Mesenchymal stem cell (in vitro differentiated cells and primary cell): ENCODE measurements at regions not wholly inside any gene's neighbourhood (a gene's known extent, or its start where the extent isn't known, plus 50 kb on each side); places are given as distances from the start of the nearest gene placed in this dataset.

Experiments used
- DNase-seq: peaks from one replicate; pipeline ENCODE4 v3.0.0-alpha.2; 2013
- H2AFZ ChIP-seq: one replicate; pipeline ENCODE4 v1.6.1; 2013; ENCODE audit warnings: low read depth, mild to moderate bottlenecking, control low read depth, inconsistent platforms, low read length, moderate library complexity
- H2AK5ac ChIP-seq: 2 replicates; pipeline ENCODE4 v1.6.1; 2013; ENCODE audit warnings: low read length, moderate library complexity, mild to moderate bottlenecking, inconsistent platforms; ENCODE audit not compliant: severe bottlenecking
- H2BK120ac ChIP-seq: one replicate; pipeline ENCODE4 v1.6.1; 2013; ENCODE audit warnings: low read depth, mild to moderate bottlenecking, inconsistent platforms, low read length, moderate library complexity
- H2BK12ac ChIP-seq, 2 experiments: one replicate each; pipeline ENCODE4 v1.6.1; 2013; ENCODE audit warnings: inconsistent platforms in 2 of 2, low read length in 2 of 2, mild to moderate bottlenecking in 2 of 2, moderate library complexity in 2 of 2, control low read depth in 1 of 2
- H2BK15ac ChIP-seq: one replicate; pipeline ENCODE4 v1.6.1; 2013; ENCODE audit warnings: mild to moderate bottlenecking, low read depth, inconsistent platforms; ENCODE audit not compliant: poor library complexity, severe bottlenecking
- H2BK5ac ChIP-seq: 2 replicates; pipeline ENCODE4 v1.6.1; 2013; ENCODE audit warnings: low read depth, mild to moderate bottlenecking, low read length, control low read depth, inconsistent platforms; ENCODE audit not compliant: poor library complexity, severe bottlenecking
- H3K14ac ChIP-seq, 2 experiments: one replicate each; pipeline ENCODE4 v1.6.1; 2013; ENCODE audit warnings: inconsistent platforms in 2 of 2, low read length in 2 of 2, control low read depth in 1 of 2, mild to moderate bottlenecking in 1 of 2, moderate library complexity in 1 of 2
- H3K18ac ChIP-seq, 2 experiments: one replicate each; pipeline ENCODE4 v1.6.1; 2013; ENCODE audit warnings: inconsistent platforms in 2 of 2, low read length in 2 of 2, control low read depth in 1 of 2, low read depth in 1 of 2, mild to moderate bottlenecking in 1 of 2
- H3K23ac ChIP-seq, 2 experiments: one replicate each; pipeline ENCODE4 v1.6.1; 2013; ENCODE audit warnings: inconsistent platforms in 2 of 2, low read length in 2 of 2, mild to moderate bottlenecking in 2 of 2, moderate library complexity in 2 of 2, control low read depth in 1 of 2
- H3K27ac ChIP-seq: 2 replicates; pipeline ENCODE4 v1.5.1; 2013; ENCODE audit warnings: mild to moderate bottlenecking, moderate library complexity, low read length, control low read depth, inconsistent platforms; ENCODE audit not compliant: poor library complexity, severe bottlenecking
- H3K27me3 ChIP-seq, 2 experiments: 2 replicates each; pipeline versions ENCODE4 v1.6.1 to v1.7.0; 2013; ENCODE audit warnings: low read length in 2 of 2, mild to moderate bottlenecking in 2 of 2, moderate library complexity in 2 of 2, control low read depth in 1 of 2, inconsistent platforms in 1 of 2; ENCODE audit not compliant: control insufficient read depth in 1 of 2, insufficient read depth in 1 of 2
- H3K36me3 ChIP-seq, 2 experiments: 2 replicates each; pipeline versions ENCODE4 v1.6.1 to v1.7.0; 2013; ENCODE audit warnings: low read length in 2 of 2, control low read depth in 1 of 2, inconsistent platforms in 1 of 2, low read depth in 1 of 2, mild to moderate bottlenecking in 1 of 2; ENCODE audit not compliant: insufficient read depth in 2 of 2, control insufficient read depth in 1 of 2
- H3K4ac ChIP-seq, 2 experiments: one replicate each; pipeline ENCODE4 v1.6.1; 2013; ENCODE audit warnings: inconsistent platforms in 2 of 2, low read length in 2 of 2, mild to moderate bottlenecking in 2 of 2, moderate library complexity in 2 of 2, control low read depth in 1 of 2, low read depth in 1 of 2
- H3K4me1 ChIP-seq: 2 replicates; pipeline ENCODE4 v1.6.1; 2013; ENCODE audit warnings: low read depth, low read length, control low read depth; ENCODE audit not compliant: control insufficient read depth, insufficient read depth
- H3K4me2 ChIP-seq: 2 replicates; pipeline ENCODE4 v1.6.1; 2013; ENCODE audit warnings: low read length, mild to moderate bottlenecking, inconsistent platforms; ENCODE audit not compliant: poor library complexity, severe bottlenecking
- H3K4me3 ChIP-seq, 2 experiments: 2 replicates each; pipeline versions ENCODE4 v1.5.1 to v1.7.0; 2013; ENCODE audit warnings: low read length in 2 of 2, mild to moderate bottlenecking in 2 of 2, control low read depth in 1 of 2, low read depth in 1 of 2; ENCODE audit not compliant: insufficient read depth in 1 of 2
- H3K79me1 ChIP-seq: replicated peaks from 2 replicates; pipeline ENCODE4 v1.6.1; 2013; ENCODE audit warnings: mild to moderate bottlenecking, control low read depth, low read length, inconsistent platforms; ENCODE audit not compliant: poor library complexity, severe bottlenecking
- H3K9ac ChIP-seq: 2 replicates; pipeline ENCODE4 v1.7.0; 2013; ENCODE audit warnings: mild to moderate bottlenecking, low read length, moderate library complexity
- H3K9me3 ChIP-seq: 2 replicates; pipeline ENCODE4 v1.7.0; 2013; ENCODE audit warnings: mild to moderate bottlenecking, low read length; ENCODE audit not compliant: control insufficient read depth
- H4K8ac ChIP-seq: one replicate; pipeline ENCODE4 v1.6.1; 2013; ENCODE audit warnings: inconsistent platforms, mild to moderate bottlenecking, low read length, moderate library complexity
- H4K91ac ChIP-seq: one replicate; pipeline ENCODE4 v1.6.1; 2013; ENCODE audit warnings: mild to moderate bottlenecking, low read length, inconsistent platforms
- WGBS: methylation state at CpG from one replicate; pipeline ENCODE4 v1.1.7; 2013; ENCODE audit warnings: mixed read lengths; 5-methylcytosine and 5-hydroxymethylcytosine counted together

DNA sequence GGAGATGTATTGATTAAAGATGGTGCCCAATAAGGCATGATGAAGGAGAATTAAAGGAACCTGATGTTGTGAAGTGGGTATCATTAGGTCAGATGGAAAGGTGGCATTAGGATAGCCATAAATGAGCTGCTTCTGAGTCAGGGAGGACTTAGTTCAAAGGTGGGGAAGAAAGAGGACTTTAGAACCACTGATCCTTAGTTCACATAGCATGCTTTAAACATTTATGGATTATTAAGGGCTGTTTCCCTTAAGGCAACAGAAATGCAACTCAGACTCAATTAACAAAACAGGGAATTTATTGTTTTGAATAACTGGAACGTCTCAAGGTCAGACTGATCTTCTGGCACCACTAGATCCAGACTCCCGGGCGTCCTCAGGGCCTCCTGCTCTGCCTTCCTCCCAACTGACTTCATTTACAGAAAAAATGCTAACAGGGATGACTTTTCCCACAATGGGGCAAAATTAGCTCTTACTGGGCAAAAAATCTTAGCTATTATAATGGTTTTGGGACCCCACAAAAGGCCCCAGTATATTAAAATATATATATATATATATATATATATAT, 1526.0 kb downstream of the TBC1D22A start:
- no peak overlapping the region for H2AFZ ChIP-seq
- H3K14ac ChIP-seq = no peak overlapping the region
- H3K9ac ChIP-seq = no peak overlapping the region
- H3K27me3 ChIP-seq = no peaks in the 10 kb centered on the region
- no peak overlapping the region for H2BK120ac ChIP-seq
- H2AK5ac ChIP-seq = no peak overlapping the region
- no peak overlapping the region for H3K23ac ChIP-seq
- no peaks in the 10 kb centered on the region for H3K36me3 ChIP-seq
- no peak overlapping the region for H3K18ac ChIP-seq
- H4K8ac ChIP-seq = no peak overlapping the region
- H4K91ac ChIP-seq = no peak overlapping the region
- no peak overlapping the region for H2BK12ac ChIP-seq
- no peak overlapping the region for H3K4me3 ChIP-seq
- H3K9me3 ChIP-seq = peaks cover 21% of the 10 kb centered on the region
- H3K27ac ChIP-seq = no peak overlapping the region
- H3K79me1 ChIP-seq = no peaks in the 10 kb centered on the region
- no peak overlapping the region for H2BK15ac ChIP-seq
- DNase-seq = no peak
- no peak overlapping the region for H3K4me2 ChIP-seq
- 82% methylated on average over 3 of the region's 3 CpGs for WGBS
- no peak overlapping the region for H3K4ac ChIP-seq
- H3K4me1 ChIP-seq = no peaks in the 10 kb centered on the region
- no peak overlapping the region for H2BK5ac ChIP-seq

DNA sequence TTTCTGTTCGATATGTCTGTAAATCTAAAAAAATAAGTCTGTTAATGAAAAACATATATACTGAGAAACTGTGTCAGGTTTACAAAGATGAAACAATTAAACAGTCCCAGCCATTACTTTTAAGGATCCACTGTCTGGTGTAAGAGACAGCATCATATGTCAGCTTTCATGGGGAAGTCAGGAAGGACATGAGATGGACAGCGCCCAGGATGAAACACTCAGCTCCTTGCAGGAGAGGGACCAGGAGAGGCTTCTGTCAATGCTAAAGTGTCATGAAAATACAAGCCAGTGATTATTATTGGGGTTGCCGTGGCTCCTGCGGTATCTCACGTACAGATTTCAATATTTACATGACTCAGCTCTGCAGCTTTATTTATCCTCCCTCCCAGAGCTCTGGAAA, 1524.6 kb downstream of the TBC1D22A start:
- H2BK15ac ChIP-seq = no peak overlapping the region
- no peak for DNase-seq
- no peak overlapping the region for H3K9ac ChIP-seq
- H3K4me1 ChIP-seq = no peaks in the 10 kb centered on the region
- no peak overlapping the region for H3K4me3 ChIP-seq
- H2BK5ac ChIP-seq = no peak overlapping the region
- no peak overlapping the region for H3K4ac ChIP-seq
- no peak overlapping the region for H3K23ac ChIP-seq
- H3K14ac ChIP-seq = no peak overlapping the region
- H3K9me3 ChIP-seq = peaks cover 25% of the 10 kb centered on the region
- no peak overlapping the region for H2AK5ac ChIP-seq
- H4K91ac ChIP-seq = no peak overlapping the region
- H3K27ac ChIP-seq = no peak overlapping the region
- WGBS = 64% methylated on average over 1 of the region's 5 CpGs
- H4K8ac ChIP-seq = no peak overlapping the region
- no peak overlapping the region for H2BK120ac ChIP-seq
- no peaks in the 10 kb centered on the region for H3K36me3 ChIP-seq
- H3K4me2 ChIP-seq = no peak overlapping the region
- H2AFZ ChIP-seq = no peak overlapping the region
- H2BK12ac ChIP-seq = no peak overlapping the region
- H3K79me1 ChIP-seq = no peaks in the 10 kb centered on the region
- H3K27me3 ChIP-seq = no peaks in the 10 kb centered on the region
- H3K18ac ChIP-seq = no peak overlapping the region

DNA sequence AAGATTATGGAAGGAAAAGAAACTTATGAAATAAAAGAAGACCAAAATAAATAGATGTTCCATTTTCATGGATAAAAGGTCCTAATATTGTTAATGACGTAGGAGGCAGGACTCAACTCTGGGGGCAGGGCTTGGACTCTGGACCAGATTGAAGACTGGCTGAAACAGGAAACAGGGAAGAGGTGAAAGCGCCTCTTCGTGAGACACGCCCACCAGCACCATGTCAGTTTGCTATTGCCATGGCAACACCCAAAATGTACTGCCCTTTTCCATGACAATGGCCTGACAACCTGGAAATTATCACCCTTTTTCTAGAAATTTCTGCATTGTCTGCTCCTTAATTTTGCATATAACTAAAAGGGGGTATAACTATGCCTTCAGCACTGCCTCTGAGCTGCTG, 1522.2 kb downstream of the TBC1D22A start:
- Histone ChIP-seq H4K8ac (no peak overlapping the region), H3K4me1 (no peaks in the 10 kb centered on the region), H2BK12ac (no peak overlapping the region), H3K36me3 (no peaks in the 10 kb centered on the region), H3K23ac (no peak overlapping the region), H3K27me3 (no peaks in the 10 kb centered on the region), H4K91ac (no peak overlapping the region), H3K9me3 (peaks cover 32% of the 10 kb centered on the region), H2BK15ac (no peak overlapping the region), H2BK120ac (no peak overlapping the region), H2AFZ (no peak overlapping the region), H3K4ac (no peak overlapping the region), H2AK5ac (no peak overlapping the region), H3K27ac (no peak overlapping the region), H3K18ac (no peak overlapping the region), H3K79me1 (no peaks in the 10 kb centered on the region), H3K4me3 (no peak overlapping the region), H3K9ac (no peak overlapping the region), H3K14ac (no peak overlapping the region), H3K4me2 (no peak overlapping the region), H2BK5ac (no peak overlapping the region)
- WGBS = 86% methylated on average over 4 of the region's 4 CpGs
- no peak for DNase-seq

DNA sequence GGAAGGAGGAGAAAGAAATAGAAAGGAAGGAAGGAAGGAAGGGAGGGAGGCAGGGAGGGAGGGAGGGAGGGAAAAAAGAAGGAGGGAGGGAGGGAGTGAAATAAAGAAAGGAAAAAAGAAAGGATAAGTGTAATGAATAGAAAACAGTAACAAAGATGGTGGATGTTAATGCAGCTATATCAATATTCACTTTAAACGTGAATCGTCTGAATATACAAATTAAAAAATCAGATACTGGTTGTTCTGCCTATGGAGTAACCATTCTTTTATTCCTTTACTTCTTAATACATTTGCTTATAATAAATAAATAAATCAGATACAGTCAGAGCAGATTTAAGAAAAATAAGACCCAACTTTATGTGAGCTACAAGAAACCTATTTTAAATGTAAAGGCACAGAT, 1520.4 kb downstream of the TBC1D22A start:
- no peak overlapping the region for H3K4me3 ChIP-seq
- no peaks in the 10 kb centered on the region for H3K27me3 ChIP-seq
- no peak overlapping the region for H3K4ac ChIP-seq
- no peak overlapping the region for H2BK15ac ChIP-seq
- H3K4me2 ChIP-seq = no peak overlapping the region
- H2BK5ac ChIP-seq = no peak overlapping the region
- no peak overlapping the region for H3K23ac ChIP-seq
- H4K91ac ChIP-seq = no peak overlapping the region
- no peak overlapping the region for H2BK120ac ChIP-seq
- no peak overlapping the region for H4K8ac ChIP-seq
- H3K36me3 ChIP-seq = no peaks in the 10 kb centered on the region
- no peak overlapping the region for H2AFZ ChIP-seq
- no peak for DNase-seq
- H2BK12ac ChIP-seq = no peak overlapping the region
- H3K9me3 ChIP-seq = peaks cover 23% of the 10 kb centered on the region
- no peak overlapping the region for H3K14ac ChIP-seq
- no peak overlapping the region for H3K18ac ChIP-seq
- H3K27ac ChIP-seq = no peak overlapping the region
- no peaks in the 10 kb centered on the region for H3K79me1 ChIP-seq
- no peak overlapping the region for H2AK5ac ChIP-seq
- no CpG with 5 or more reads among the region's 2 CpGs for WGBS
- no peaks in the 10 kb centered on the region for H3K4me1 ChIP-seq
- H3K9ac ChIP-seq = no peak overlapping the region
